Epithelial cell of proximal tubule (primary cell): ENCODE measurements at regions not wholly inside any gene's neighbourhood (a gene's known extent, or its start where the extent isn't known, plus 50 kb on each side); places are given as distances from the start of the nearest gene placed in this dataset.

Experiments used
- DNase-seq: peaks from one replicate; pipeline ENCODE4 v3.0.0-alpha.2; 2011; ENCODE audit warnings: low read depth
- H3K4me3 ChIP-seq: 2 replicates; pipeline ENCODE4 v1.5.1; 2011; ENCODE audit warnings: low read depth, mild to moderate bottlenecking, low read length
- TF ChIP-seq, protein P1 (sequence below): conservative IDR thresholded peaks from 2 replicates; pipeline ENCODE4 v1.5.1; 2012; ENCODE audit warnings: low read depth, mild to moderate bottlenecking, low read length

DNA sequence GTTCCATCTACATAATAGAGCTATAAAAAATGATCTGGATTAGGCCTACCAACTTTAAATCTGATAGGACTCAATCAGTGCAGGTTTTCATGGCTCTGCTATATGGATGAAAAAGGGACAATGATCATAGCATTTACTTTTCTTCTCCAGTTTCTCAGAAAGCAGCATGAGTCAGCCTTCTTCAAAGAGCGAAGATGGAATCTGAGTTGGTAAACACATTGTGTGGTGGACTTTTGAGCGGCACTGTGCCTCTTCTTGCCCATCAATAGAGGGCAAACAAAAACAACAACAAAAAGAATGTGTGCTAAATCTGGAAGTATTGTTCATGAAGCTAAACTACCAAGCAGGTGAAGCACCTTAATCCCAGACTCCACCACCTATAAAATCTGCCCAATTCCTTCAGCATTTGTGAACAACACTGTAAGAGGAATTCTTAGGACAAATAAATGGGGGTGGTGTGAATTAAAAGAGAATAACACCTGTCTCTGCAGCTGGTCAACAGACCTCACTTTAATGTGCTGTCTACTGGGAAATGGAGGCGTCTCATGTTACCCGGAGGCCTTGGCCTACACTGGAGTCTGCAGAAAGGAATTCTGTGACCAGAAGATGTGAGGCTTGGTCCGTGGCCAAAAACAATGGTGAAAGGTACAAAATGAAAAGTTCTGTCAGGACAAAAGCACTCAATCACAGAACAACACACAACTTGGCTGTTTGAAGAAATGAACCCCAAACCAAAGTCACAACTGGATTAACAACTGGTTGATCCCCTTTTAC, 609.0 kb downstream of the IRS1 start:
- TF ChIP-seq, protein P1, sequence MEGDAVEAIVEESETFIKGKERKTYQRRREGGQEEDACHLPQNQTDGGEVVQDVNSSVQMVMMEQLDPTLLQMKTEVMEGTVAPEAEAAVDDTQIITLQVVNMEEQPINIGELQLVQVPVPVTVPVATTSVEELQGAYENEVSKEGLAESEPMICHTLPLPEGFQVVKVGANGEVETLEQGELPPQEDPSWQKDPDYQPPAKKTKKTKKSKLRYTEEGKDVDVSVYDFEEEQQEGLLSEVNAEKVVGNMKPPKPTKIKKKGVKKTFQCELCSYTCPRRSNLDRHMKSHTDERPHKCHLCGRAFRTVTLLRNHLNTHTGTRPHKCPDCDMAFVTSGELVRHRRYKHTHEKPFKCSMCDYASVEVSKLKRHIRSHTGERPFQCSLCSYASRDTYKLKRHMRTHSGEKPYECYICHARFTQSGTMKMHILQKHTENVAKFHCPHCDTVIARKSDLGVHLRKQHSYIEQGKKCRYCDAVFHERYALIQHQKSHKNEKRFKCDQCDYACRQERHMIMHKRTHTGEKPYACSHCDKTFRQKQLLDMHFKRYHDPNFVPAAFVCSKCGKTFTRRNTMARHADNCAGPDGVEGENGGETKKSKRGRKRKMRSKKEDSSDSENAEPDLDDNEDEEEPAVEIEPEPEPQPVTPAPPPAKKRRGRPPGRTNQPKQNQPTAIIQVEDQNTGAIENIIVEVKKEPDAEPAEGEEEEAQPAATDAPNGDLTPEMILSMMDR, result no peak
- H3K4me3 ChIP-seq, result no peak overlapping the region
- no peak for DNase-seq

DNA sequence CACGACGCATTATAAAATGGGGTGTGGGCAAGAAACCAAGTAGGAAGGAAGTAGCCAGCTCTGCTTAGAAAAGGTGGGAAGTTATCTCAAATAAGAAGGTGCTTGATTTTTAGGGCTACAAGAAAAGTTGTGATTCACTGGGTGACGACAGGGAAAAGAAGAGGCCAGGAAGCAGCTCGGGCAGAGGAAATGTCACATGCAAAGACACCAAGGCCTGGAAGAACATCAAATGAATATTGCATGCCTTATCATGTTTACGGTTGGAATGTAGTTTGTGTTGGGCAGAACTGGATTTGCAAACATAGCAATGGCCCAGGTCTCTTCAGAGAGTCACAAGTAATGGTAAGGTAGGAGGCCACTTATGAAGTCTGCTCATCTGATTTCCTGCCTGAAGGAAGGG, 610.6 kb downstream of the IRS1 start:
- H3K4me3 ChIP-seq, result no peak overlapping the region
- DNase-seq, result no peak
- TF ChIP-seq, protein P1, result no peak

DNA sequence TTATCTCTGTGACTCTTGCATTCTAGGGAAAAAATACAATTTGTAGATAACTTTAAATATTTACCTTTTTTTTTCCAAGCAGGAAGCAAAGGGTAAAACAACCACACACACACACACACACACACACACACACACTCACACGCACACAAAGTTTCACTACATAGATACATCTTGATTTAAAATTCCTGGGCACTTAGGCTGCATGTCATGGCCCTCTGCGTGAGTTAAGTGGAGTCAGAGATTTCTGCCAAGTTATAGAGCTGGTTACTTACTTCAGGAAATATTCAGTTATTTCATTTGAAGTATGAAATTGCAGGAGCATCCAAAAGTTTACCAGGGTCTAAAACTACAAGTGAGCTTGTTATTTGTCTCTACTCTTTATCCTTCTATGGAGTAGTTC, 612.0 kb downstream of the IRS1 start:
- H3K4me3 ChIP-seq, result no peak overlapping the region

DNA sequence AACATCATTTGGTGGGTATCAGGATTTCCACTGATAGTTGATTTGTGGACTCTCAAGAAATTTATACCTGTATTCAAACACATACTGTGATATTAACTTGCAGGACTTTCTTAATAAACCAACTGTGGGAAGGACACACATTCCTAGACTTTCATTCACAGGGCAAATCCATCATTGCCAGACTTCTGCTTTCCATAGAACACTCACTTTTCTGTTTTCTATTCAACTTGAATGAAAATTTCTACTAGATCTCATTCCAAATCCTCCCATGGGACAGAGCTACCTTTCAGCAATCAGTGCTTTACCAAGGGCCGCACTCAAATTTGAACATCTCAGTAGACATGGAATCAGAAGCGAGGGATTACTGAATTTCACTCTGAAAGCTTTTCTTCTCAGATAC, 612.5 kb downstream of the IRS1 start:
- no peak for DNase-seq
- no peak overlapping the region for H3K4me3 ChIP-seq
- TF ChIP-seq, protein P1, result no peak

More for the DNA sequence above, 612.0 kb downstream of the IRS1 start:
- no peak for DNase-seq
- TF ChIP-seq, protein P1, result no peak

DNA sequence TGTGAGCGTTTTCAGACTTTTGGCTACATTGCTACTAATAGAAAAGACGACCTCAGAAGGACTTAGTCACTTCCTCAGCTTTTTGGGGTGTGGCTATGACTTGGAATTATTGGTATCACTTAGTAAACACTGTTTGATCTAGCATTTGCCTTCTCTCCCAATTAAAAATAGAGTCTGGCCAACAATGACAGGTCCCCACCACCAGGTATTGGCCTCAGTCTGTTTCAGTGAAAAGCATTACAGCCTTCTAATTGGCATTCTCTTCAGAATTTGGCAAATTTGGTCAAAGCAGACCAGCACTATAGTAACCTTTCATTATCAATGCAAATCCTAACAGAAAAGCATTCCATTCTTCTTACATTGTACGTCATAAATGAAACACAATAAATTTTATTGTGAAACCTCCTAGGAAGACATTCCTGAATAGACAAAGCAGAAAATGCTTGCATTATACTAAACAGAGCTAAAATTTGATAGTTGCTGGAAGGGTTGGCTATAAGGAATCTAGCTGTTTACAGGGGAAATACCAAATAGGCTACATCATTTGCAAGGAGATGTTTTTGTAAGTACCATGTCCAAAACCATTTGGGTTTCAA, 613.9 kb downstream of the IRS1 start:
- TF ChIP-seq, protein P1, result no peak
- no peak for DNase-seq
- no peak overlapping the region for H3K4me3 ChIP-seq

DNA sequence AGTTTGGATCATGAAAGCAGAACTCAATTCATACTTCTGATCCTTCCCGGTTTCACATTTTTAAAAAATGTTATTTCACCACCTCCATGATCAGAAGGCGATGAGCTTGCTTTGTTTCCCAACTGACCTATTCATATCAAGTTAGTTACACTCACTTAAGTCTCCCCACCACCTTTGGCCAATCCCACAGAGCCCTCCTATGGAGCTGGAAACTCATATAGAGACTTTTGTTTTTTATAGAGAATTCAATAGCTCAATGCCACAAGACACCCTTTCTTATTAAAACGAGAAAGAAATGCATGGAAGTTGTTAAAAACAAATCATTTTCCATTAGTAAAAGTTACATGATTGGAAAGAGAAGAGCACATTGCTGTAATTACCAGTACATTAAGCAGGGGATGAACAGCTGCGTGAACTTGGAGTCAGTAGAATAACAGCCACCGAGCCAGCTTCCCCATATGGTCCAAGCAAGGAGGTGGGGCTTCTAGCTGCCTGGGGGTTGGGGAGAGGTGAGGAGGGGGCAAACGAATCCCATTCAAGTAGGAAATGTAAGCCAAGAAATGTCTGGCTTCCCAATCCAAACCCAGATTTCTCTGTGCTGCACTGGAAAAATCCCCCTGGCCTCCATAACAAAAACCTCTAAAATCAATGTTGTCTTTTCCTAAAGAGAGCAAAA, 614.5 kb downstream of the IRS1 start:
- no peak overlapping the region for H3K4me3 ChIP-seq
- no peak for DNase-seq
- TF ChIP-seq, protein P1, result no peak

DNA sequence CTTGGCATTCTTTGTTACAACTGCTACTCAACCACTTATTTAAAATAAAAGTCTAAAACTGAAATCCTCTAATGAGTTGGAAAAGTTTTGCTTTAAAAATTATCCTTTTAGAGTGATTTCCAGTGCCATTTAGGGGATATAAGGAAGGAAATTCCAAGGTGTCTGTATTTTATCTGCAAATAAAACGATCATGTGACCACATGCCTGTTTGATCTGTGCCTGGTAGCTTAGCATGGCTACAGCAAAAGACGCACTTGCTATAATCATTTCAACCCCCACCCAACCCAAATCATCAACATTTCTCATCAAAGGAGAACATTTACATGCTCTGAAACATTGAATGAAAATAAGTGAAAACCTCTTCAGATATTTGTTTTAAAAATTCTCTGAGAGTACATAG, 615.1 kb downstream of the IRS1 start:
- no peak for DNase-seq
- H3K4me3 ChIP-seq, result no peak overlapping the region
- TF ChIP-seq, protein P1, result no peak
